ENCODE measurements at regions not wholly inside any gene's neighbourhood (a gene's known extent, or its start where the extent isn't known, plus 50 kb on each side); places are given as distances from the start of the nearest gene placed in this dataset.

DNA sequence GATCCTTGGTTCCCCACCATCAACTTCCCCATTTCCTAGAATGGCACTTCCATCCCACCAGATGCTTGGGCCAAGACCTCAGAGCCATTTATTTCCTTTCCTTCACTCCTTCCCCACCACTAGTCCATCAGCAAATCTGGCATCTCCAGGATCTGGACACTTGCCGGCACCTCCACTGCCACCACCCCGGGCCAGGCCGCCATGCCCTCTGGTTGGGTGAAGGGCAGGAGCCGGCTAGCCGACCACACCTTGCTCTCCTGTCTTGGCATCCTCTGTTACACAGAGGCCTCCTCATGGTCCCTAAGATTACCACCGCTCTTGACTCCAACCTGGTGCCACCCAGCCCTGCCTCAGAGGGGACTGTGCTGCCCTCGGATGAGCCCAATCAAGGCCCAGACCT lies 104.5 kb downstream of the RMI2 start:
- no peaks in the 10 kb centered on the region for H3K79me2 ChIP-seq (ENCODE audit: insufficient read depth)
- 0 out of 2 replicates have a peak, but pooled peaks cover 3% of the 10 kb centered on the region for H3K27me3 ChIP-seq (replicated peaks; ENCODE audit: insufficient read depth)
- no peak overlapping the region for H3K27ac ChIP-seq
- H3K9me3 ChIP-seq (ENCODE audit: low read depth) = no peaks in the 10 kb centered on the region
- H3F3A ChIP-seq (ENCODE audit: insufficient read depth) = no peaks in the 10 kb centered on the region
- no peak overlapping the region for H3K4me3 ChIP-seq
- 88% methylated on average over 7 of the region's 7 CpGs for WGBS, 2 experiments (ENCODE audit: low coverage in 1 of 2, low lambda C conversion rate in 2 of 2, missing lambda C conversion rate in 2 of 2)
- no peak for DNase-seq
- no peaks in the 10 kb centered on the region for H3K9me2 ChIP-seq (ENCODE audit: insufficient read depth)
- no peak overlapping the region for H3K9ac ChIP-seq
- H3K4me2 ChIP-seq (ENCODE audit: unreplicated experiment) = no peak overlapping the region
- no peaks in the 10 kb centered on the region for H3K36me3 ChIP-seq (ENCODE audit: low read depth)
- no peak overlapping the region for H2AFZ ChIP-seq
- H3K4me1 ChIP-seq (ENCODE audit: insufficient read depth) = no peaks in the 10 kb centered on the region
- TF ChIP-seq EZH2 (IDR thresholded peaks at IDR 0.05; ENCODE audit: insufficient read depth, poor library complexity, severe bottlenecking) = no peak
- TF ChIP-seq EZH2phosphoT487 (IDR thresholded peaks at IDR 0.05; ENCODE audit: insufficient read depth, low read depth) = no peak
- no peaks in the 10 kb centered on the region for H4K20me1 ChIP-seq (ENCODE audit: insufficient read depth)
- in situ Hi-C loops (cut with MboI) = no loop called here

DNA sequence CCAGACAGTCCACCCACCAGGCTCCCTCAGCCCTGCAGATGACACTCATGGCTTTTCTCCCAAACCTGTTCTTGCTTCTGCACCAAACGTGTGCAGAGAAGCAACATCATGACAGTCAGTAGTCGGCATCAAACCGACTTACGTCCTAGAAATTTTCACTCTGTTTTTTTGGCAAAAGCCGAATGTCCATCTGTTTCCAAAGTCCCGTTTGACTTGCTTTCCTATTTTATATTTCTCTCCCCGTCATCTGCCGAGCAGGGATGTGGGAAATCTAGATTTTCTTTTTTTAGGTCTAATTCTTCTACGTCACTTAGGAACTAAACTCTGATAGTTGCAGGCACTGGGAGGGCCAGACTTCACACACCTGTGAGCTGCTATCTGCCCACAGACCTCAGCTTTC lies 104.9 kb downstream of the RMI2 start:
- WGBS, 2 experiments (ENCODE audit: low coverage in 1 of 2, low lambda C conversion rate in 2 of 2, missing lambda C conversion rate in 2 of 2) = 83 to 87% methylated on average over 9 of the region's 9 CpGs
- no peak for DNase-seq
- no peak overlapping the region for H3K4me3 ChIP-seq
- H4K20me1 ChIP-seq (ENCODE audit: insufficient read depth) = no peaks in the 10 kb centered on the region
- no peak for TF ChIP-seq EZH2phosphoT487 (IDR thresholded peaks at IDR 0.05; ENCODE audit: insufficient read depth, low read depth)
- TF ChIP-seq EZH2 (IDR thresholded peaks at IDR 0.05; ENCODE audit: insufficient read depth, poor library complexity, severe bottlenecking) = no peak
- H3K9ac ChIP-seq = no peak overlapping the region
- 0 out of 2 replicates have a peak, but pooled peaks cover 3% of the 10 kb centered on the region for H3K27me3 ChIP-seq (replicated peaks; ENCODE audit: insufficient read depth)
- H2AFZ ChIP-seq = no peak overlapping the region
- H3K27ac ChIP-seq = no peak overlapping the region
- in situ Hi-C loops (cut with MboI) = no loop called here
- H3F3A ChIP-seq (ENCODE audit: insufficient read depth) = no peaks in the 10 kb centered on the region
- H3K79me2 ChIP-seq (ENCODE audit: insufficient read depth) = no peaks in the 10 kb centered on the region
- H3K4me2 ChIP-seq (ENCODE audit: unreplicated experiment) = no peak overlapping the region
- no peaks in the 10 kb centered on the region for H3K4me1 ChIP-seq (ENCODE audit: insufficient read depth)
- no peaks in the 10 kb centered on the region for H3K9me2 ChIP-seq (ENCODE audit: insufficient read depth)
- H3K9me3 ChIP-seq (ENCODE audit: low read depth) = no peaks in the 10 kb centered on the region
- H3K36me3 ChIP-seq (ENCODE audit: low read depth) = no peaks in the 10 kb centered on the region

DNA sequence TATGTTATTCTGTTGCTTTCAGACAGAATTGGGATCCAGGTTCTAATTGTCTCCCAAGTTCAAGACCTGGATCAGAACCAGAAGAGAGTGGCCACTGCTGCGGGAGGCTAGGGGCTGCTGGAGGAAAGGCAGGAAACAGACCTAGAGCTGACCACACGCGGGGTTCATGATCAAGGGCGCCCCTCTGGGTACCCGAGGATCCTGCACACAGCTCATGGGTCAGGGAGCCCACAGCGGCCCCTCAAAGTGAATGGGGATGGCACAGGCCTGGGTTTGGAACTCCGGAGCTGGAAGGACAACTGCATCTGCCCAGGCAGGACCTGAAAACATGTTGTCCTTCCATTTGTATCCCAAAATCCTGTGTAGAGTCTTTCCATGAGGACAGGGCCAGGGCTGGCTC lies 107.0 kb downstream of the RMI2 start:
- H3K36me3 ChIP-seq (ENCODE audit: low read depth) = no peaks in the 10 kb centered on the region
- 0 out of 2 replicates have a peak, but pooled peaks cover 3% of the 10 kb centered on the region for H3K27me3 ChIP-seq (replicated peaks; ENCODE audit: insufficient read depth)
- H3K9me3 ChIP-seq (ENCODE audit: low read depth) = no peaks in the 10 kb centered on the region
- no peaks in the 10 kb centered on the region for H3K9me2 ChIP-seq (ENCODE audit: insufficient read depth)
- DNase-seq = no peak
- no peak overlapping the region for H3K4me2 ChIP-seq (ENCODE audit: unreplicated experiment)
- no peaks in the 10 kb centered on the region for H3F3A ChIP-seq (ENCODE audit: insufficient read depth)
- TF ChIP-seq EZH2phosphoT487 (IDR thresholded peaks at IDR 0.05; ENCODE audit: insufficient read depth, low read depth) (no peak), EZH2 (IDR thresholded peaks at IDR 0.05; ENCODE audit: insufficient read depth, poor library complexity, severe bottlenecking) (no peak)
- WGBS, 2 experiments (ENCODE audit: low coverage in 1 of 2, low lambda C conversion rate in 2 of 2, missing lambda C conversion rate in 2 of 2) = 80 to 90% methylated on average over 7 of the region's 7 CpGs
- H2AFZ ChIP-seq = no peak overlapping the region
- no peaks in the 10 kb centered on the region for H3K4me1 ChIP-seq (ENCODE audit: insufficient read depth)
- H3K4me3 ChIP-seq = no peak overlapping the region
- no peak overlapping the region for H3K27ac ChIP-seq
- in situ Hi-C loops (cut with MboI) = no loop called here
- H3K9ac ChIP-seq = no peak overlapping the region
- H3K79me2 ChIP-seq (ENCODE audit: insufficient read depth) = no peaks in the 10 kb centered on the region
- no peaks in the 10 kb centered on the region for H4K20me1 ChIP-seq (ENCODE audit: insufficient read depth)

DNA sequence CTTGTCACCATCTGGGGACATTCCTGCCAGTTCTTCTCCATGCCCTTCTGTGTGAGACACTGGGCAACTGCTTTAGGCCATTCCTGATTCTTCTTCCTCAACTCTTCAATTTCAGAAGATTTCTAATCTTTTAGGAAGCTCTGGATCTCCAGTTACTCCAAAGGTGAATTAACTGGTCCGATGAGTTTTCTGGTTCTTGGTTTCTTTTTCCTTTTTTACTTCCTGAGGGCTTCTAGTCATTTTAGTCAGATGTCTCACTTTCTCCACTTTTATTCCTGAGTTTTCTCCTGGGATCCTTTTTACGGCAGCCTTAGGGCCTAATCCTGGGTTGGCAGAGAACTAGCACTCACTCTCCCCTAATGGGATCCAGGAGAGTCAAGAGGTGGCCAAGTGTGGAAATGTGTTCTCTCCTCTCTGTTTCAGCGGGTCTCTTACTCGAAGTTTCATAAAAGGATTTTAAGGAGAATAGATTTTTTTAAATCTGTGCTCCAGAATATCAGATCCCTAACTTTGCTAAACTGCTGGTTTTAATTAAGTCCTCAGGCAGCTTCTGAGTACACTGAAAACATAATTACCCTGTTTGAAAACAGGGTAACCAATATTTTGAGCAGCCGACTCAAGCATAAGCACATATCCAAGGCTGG lies 107.6 kb downstream of the RMI2 start:
- no peaks in the 10 kb centered on the region for H4K20me1 ChIP-seq (ENCODE audit: insufficient read depth)
- no peak overlapping the region for H3K4me3 ChIP-seq
- H3K36me3 ChIP-seq (ENCODE audit: low read depth) = no peaks in the 10 kb centered on the region
- DNase-seq = no peak
- no peaks in the 10 kb centered on the region for H3K9me2 ChIP-seq (ENCODE audit: insufficient read depth)
- H3K9me3 ChIP-seq (ENCODE audit: low read depth) = no peaks in the 10 kb centered on the region
- H3F3A ChIP-seq (ENCODE audit: insufficient read depth) = no peaks in the 10 kb centered on the region
- no peaks in the 10 kb centered on the region for H3K4me1 ChIP-seq (ENCODE audit: insufficient read depth)
- no peak overlapping the region for H3K27ac ChIP-seq
- no peak for TF ChIP-seq EZH2 (IDR thresholded peaks at IDR 0.05; ENCODE audit: insufficient read depth, poor library complexity, severe bottlenecking)
- TF ChIP-seq EZH2phosphoT487 (IDR thresholded peaks at IDR 0.05; ENCODE audit: insufficient read depth, low read depth) = no peak
- 34 to 35% methylated on average over 5 of the region's 5 CpGs for WGBS, 2 experiments (ENCODE audit: low coverage in 1 of 2, low lambda C conversion rate in 2 of 2, missing lambda C conversion rate in 2 of 2)
- no peak overlapping the region for H2AFZ ChIP-seq
- in situ Hi-C loops (cut with MboI) = no loop called here
- H3K9ac ChIP-seq = no peak overlapping the region
- no peaks in the 10 kb centered on the region for H3K79me2 ChIP-seq (ENCODE audit: insufficient read depth)
- H3K27me3 ChIP-seq (replicated peaks; ENCODE audit: insufficient read depth) = 0 out of 2 replicates have a peak, but pooled peaks cover 3% of the 10 kb centered on the region
- H3K4me2 ChIP-seq (ENCODE audit: unreplicated experiment) = no peak overlapping the region
